Epidermal melanocyte (primary cell): ENCODE measurements at regions not wholly inside any gene's neighbourhood (a gene's known extent, or its start where the extent isn't known, plus 50 kb on each side); places are given as distances from the start of the nearest gene placed in this dataset.
"Not testable (repeated sequence)": the region's sequence is repeated elsewhere in the genome, so short reads cannot be mapped to it uniquely, and the experiment has no call there.

Experiments
- DNase-seq: peaks from one replicate; pipeline ENCODE4 v3.0.0; 2011; ENCODE audit warnings: low spot score; ENCODE audit not compliant: insufficient read length

- DNase-seq, result no peak
These were observed 90.7 kb downstream of the GADD45G start for GRCh38 chr9:89695441-89695891.

- DNase-seq, result not testable (repeated sequence)
These were observed 91.2 kb downstream of the GADD45G start for GRCh38 chr9:89695979-89696378.

- no peak for DNase-seq
These were observed 92.0 kb downstream of the GADD45G start for GRCh38 chr9:89696780-89697179.

- DNase-seq, result no peak
These were observed 92.7 kb downstream of the GADD45G start for GRCh38 chr9:89697553-89697952.

- no peak for DNase-seq
These were observed 93.7 kb downstream of the GADD45G start for GRCh38 chr9:89698411-89699005.

- no peak for DNase-seq
These were observed 94.8 kb downstream of the GADD45G start for GRCh38 chr9:89699646-89700045.

GRCh38 chr9:89701221-89701798 lies 96.5 kb downstream of the GADD45G start:
- no peak for DNase-seq

GRCh38 chr9:89702401-89702800 lies 97.6 kb downstream of the GADD45G start:
- no peak for DNase-seq

- no peak for DNase-seq
These were observed 100.8 kb downstream of the GADD45G start for GRCh38 chr9:89705651-89706050.

- DNase-seq, result no peak
These were observed 101.3 kb downstream of the GADD45G start for GRCh38 chr9:89706086-89706485.

- DNase-seq, result no peak
These were observed 101.9 kb downstream of the GADD45G start for GRCh38 chr9:89706731-89707191.

- no peak for DNase-seq
These were observed 105.9 kb downstream of the GADD45G start for GRCh38 chr9:89710697-89711096.

GRCh38 chr9:89711866-89712265 lies 107.1 kb downstream of the GADD45G start:
- DNase-seq, result no peak

- DNase-seq, result no peak
These were observed 107.5 kb downstream of the GADD45G start for GRCh38 chr9:89712283-89712682.

- no peak for DNase-seq
These were observed 109.5 kb downstream of the GADD45G start for GRCh38 chr9:89714321-89714720.

GRCh38 chr9:89715318-89715858 lies 110.6 kb downstream of the GADD45G start:
- DNase-seq, result no peak

GRCh38 chr9:89715881-89716280 lies 111.1 kb downstream of the GADD45G start:
- DNase-seq, result no peak

GRCh38 chr9:89716559-89716958 lies 111.7 kb downstream of the GADD45G start:
- no peak for DNase-seq

- DNase-seq, result no peak
These were observed 113.4 kb downstream of the GADD45G start for GRCh38 chr9:89718176-89718575.

GRCh38 chr9:89718651-89719050 lies 113.8 kb downstream of the GADD45G start:
- DNase-seq, result no peak

- no peak for DNase-seq
These were observed 114.4 kb downstream of the GADD45G start for GRCh38 chr9:89719202-89719601.

GRCh38 chr9:89720696-89721175 lies 115.9 kb downstream of the GADD45G start:
- no peak for DNase-seq

GRCh38 chr9:89721176-89721700 lies 116.4 kb downstream of the GADD45G start:
- no peak for DNase-seq
